Rectal smooth muscle tissue (tissue), 1 donor: ENCODE measurements at regions not wholly inside any gene's neighbourhood (a gene's known extent, or its start where the extent isn't known, plus 50 kb on each side); places are given as distances from the start of the nearest gene placed in this dataset.
"Not testable (repeated sequence)": the region's sequence is repeated elsewhere in the genome, so short reads cannot be mapped to it uniquely, and the experiment has no call there.

Experiments used
- H3K27ac ChIP-seq: one replicate; pipeline ENCODE4 v1.7.0; 2013; ENCODE audit warnings: low read depth, low read length, inconsistent platforms
- H3K27me3 ChIP-seq: one replicate; pipeline ENCODE4 v1.7.0; 2013; ENCODE audit warnings: low read length; ENCODE audit not compliant: control insufficient read depth, insufficient read depth
- H3K36me3 ChIP-seq: one replicate; pipeline ENCODE4 v1.7.0; 2013; ENCODE audit warnings: low read length; ENCODE audit not compliant: control insufficient read depth, insufficient read depth
- H3K4me1 ChIP-seq: one replicate; pipeline ENCODE4 v1.7.0; 2013; ENCODE audit warnings: low read length; ENCODE audit not compliant: control insufficient read depth, insufficient read depth
- H3K4me3 ChIP-seq: one replicate; pipeline ENCODE4 v1.7.0; 2013; ENCODE audit warnings: low read length
- H3K9ac ChIP-seq: one replicate; pipeline ENCODE4 v1.7.0; 2013; ENCODE audit warnings: low read length

- Histone ChIP-seq H3K9ac (no peak overlapping the region), H3K4me3 (no peak overlapping the region), H3K27me3 (no peaks in the 10 kb centered on the region), H3K27ac (no peak overlapping the region), H3K4me1 (no peaks in the 10 kb centered on the region), H3K36me3 (no peaks in the 10 kb centered on the region)
These were observed 154.0 kb downstream of the ABHD5 start for GRCh38 chr3:43844757-43845156.

DNA sequence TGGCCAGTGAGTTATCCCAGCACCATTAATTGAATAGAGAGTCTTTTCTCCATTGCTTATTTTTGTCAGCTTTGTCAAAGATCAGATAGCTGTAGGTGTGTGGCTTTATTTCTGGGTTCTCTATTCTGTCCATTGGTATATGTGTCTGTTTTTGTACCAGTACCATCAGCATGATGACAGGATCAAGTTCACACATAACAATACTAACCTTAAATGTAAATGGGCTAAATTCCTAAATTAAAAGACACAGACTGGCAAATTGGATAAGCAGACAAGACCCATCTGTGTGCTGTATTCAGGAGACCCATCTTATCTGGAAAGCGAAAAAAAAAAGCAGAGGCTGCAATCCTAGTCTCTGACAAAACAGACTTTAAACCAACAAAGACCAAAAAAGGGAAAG is 154.8 kb downstream of the ABHD5 start:
- H3K27ac ChIP-seq, H3K4me1 ChIP-seq, H3K9ac ChIP-seq, H3K4me3 ChIP-seq, H3K27me3 ChIP-seq, H3K36me3 ChIP-seq: not testable (repeated sequence)

- H3K36me3 ChIP-seq: no peaks in the 10 kb centered on the region
- H3K4me3 ChIP-seq: no peak overlapping the region
- no peak overlapping the region for H3K27ac ChIP-seq
- H3K27me3 ChIP-seq: no peaks in the 10 kb centered on the region
- H3K9ac ChIP-seq: no peak overlapping the region
- H3K4me1 ChIP-seq: no peaks in the 10 kb centered on the region
These were observed 161.3 kb downstream of the ABHD5 start for GRCh38 chr3:43852066-43852465.

DNA sequence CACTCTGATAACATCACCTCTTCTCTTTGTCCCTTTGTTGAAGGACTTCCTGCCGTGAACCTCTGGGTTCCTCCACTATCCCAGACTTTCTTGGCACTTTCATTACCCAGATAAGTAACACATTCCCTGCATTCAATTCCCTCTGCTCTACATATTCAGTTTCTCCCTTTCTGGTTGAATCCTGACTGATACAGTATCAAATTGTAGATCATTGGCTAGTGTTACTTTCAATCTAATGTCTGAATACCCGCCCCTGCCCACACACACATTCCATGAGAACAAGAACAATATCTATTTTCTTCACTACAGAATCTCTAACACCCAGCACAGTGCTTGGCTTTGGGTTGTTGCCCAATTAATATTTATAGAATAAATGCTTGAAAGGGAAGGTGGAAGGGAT is 163.5 kb downstream of the ABHD5 start:
- no peaks in the 10 kb centered on the region for H3K36me3 ChIP-seq
- no peak overlapping the region for H3K27ac ChIP-seq
- no peak overlapping the region for H3K9ac ChIP-seq
- H3K27me3 ChIP-seq: no peaks in the 10 kb centered on the region
- H3K4me3 ChIP-seq: no peak overlapping the region
- H3K4me1 ChIP-seq: no peaks in the 10 kb centered on the region

- H3K9ac ChIP-seq: no peak overlapping the region
- H3K27ac ChIP-seq: no peak overlapping the region
- no peaks in the 10 kb centered on the region for H3K36me3 ChIP-seq
- H3K4me3 ChIP-seq: no peak overlapping the region
- peaks cover 3% of the 10 kb centered on the region for H3K27me3 ChIP-seq
- no peaks in the 10 kb centered on the region for H3K4me1 ChIP-seq
These were observed 164.2 kb downstream of the ABHD5 start for GRCh38 chr3:43854916-43855315.

- Histone ChIP-seq H3K9ac (no peak overlapping the region), H3K27ac (no peak overlapping the region), H3K36me3 (no peaks in the 10 kb centered on the region), H3K27me3 (peaks cover 3% of the 10 kb centered on the region), H3K4me3 (no peak overlapping the region), H3K4me1 (no peaks in the 10 kb centered on the region)
These were observed 165.0 kb downstream of the ABHD5 start for GRCh38 chr3:43855674-43856299.

GRCh38 chr3:43856351-43856750 is 165.6 kb downstream of the ABHD5 start:
- Histone ChIP-seq H3K27me3 (peaks cover 3% of the 10 kb centered on the region), H3K4me3 (no peak overlapping the region), H3K4me1 (no peaks in the 10 kb centered on the region), H3K9ac (no peak overlapping the region), H3K36me3 (no peaks in the 10 kb centered on the region), H3K27ac (no peak overlapping the region)

GRCh38 chr3:43856761-43857160 is 166.0 kb downstream of the ABHD5 start:
- H3K4me3 ChIP-seq: no peak overlapping the region
- peaks cover 3% of the 10 kb centered on the region for H3K27me3 ChIP-seq
- no peaks in the 10 kb centered on the region for H3K4me1 ChIP-seq
- H3K27ac ChIP-seq: no peak overlapping the region
- H3K36me3 ChIP-seq: no peaks in the 10 kb centered on the region
- H3K9ac ChIP-seq: no peak overlapping the region

DNA sequence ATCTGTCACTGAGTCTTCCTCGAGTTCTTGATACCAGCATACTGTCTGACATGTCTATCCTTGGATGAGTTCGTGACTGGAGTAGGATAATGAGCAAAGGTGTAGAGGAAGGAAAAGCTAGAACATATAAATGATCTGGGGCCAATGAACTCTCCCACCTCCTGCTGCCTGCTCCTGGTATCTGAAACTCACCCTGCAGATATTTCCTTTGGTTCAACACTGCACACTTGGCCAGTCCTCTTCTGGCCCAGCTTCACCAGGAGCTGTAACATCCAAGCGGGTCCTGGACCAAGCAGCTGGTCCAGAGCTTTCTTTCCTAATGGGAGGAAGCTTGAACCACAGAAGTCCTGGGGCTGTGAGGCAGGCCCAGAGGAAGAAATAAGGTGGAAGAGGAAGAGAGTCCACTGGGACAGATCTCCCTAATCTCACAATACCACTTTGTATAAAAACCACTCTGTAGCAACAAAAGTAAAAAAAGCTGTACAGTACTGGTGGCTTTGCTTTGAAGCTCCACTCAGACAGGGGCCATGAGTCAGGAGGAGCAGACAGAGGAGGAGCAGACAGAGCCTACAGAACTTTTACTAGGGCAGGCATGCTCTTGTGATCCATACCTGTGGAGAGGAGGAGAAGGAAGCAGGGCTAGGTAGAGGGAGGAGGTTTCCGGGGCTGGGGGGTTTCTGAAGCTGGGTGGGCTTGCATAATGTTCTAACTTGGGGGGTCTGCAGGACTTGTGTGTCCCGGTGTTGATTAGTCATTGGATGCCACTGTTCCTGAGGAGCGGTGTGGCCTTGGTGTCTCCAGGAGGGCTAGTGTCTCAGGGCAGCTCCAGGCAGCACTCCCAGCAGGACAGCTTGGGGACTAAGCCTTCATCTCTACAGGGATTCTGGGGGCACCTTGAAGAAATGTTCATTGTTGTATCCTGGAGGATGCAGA is 166.9 kb downstream of the ABHD5 start:
- no peaks in the 10 kb centered on the region for H3K4me1 ChIP-seq
- no peak overlapping the region for H3K4me3 ChIP-seq
- no peak overlapping the region for H3K9ac ChIP-seq
- H3K27ac ChIP-seq: no peak overlapping the region
- no peaks in the 10 kb centered on the region for H3K36me3 ChIP-seq
- H3K27me3 ChIP-seq: peaks cover 3% of the 10 kb centered on the region

DNA sequence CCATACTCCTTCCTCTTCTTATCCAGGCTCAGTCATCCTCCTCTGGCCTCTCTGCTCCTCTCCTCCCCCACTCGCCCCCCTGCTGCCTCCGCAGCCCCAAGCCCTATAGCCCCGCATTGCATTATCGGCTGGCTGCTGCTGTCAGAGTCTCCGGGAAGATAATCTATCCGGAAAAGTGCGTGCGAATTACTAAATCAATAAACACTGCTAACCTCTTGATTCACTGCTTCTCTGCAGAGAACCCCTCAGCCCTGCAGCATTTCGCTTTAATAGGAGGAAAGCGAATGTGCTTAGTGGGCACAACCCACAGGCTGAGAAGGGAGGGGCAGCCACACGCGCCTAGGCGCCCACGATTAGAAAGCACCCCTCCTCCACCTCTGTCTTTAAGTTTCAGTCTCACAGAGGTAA is 167.6 kb downstream of the ABHD5 start:
- Histone ChIP-seq H3K4me3 (no peak overlapping the region), H3K27ac (no peak overlapping the region), H3K4me1 (no peaks in the 10 kb centered on the region), H3K27me3 (peaks cover 3% of the 10 kb centered on the region), H3K9ac (no peak overlapping the region), H3K36me3 (no peaks in the 10 kb centered on the region)

DNA sequence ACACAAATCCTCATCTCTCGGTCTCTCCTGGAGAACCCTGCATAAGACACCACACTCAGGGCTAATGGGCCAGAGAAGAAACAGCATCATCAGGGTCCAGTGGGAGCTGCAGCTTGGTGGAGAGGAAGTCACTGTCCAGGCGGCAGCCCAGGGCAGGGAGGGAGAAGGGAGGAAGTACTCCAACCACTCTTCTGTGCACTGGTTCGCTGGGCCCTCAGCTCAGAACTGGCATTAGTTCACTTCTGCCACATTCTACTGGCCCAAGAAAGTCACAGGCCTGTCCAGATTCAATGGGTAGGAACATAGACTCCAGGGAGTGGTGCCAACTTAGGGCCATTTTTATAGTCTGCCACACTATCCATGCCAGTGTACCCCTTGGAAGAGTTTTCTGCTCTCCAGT is 169.0 kb downstream of the ABHD5 start:
- Histone ChIP-seq H3K9ac (no peak overlapping the region), H3K4me1 (no peaks in the 10 kb centered on the region), H3K27me3 (peaks cover 3% of the 10 kb centered on the region), H3K27ac (no peak overlapping the region), H3K4me3 (no peak overlapping the region), H3K36me3 (no peaks in the 10 kb centered on the region)

- Histone ChIP-seq H3K4me1 (no peaks in the 10 kb centered on the region), H3K9ac (no peak overlapping the region), H3K27me3 (peaks cover 3% of the 10 kb centered on the region), H3K4me3 (no peak overlapping the region), H3K36me3 (no peaks in the 10 kb centered on the region), H3K27ac (no peak overlapping the region)
These were observed 170.9 kb downstream of the ABHD5 start for GRCh38 chr3:43861635-43862034.

GRCh38 chr3:43862470-43862869 is 171.7 kb downstream of the ABHD5 start:
- Histone ChIP-seq H3K4me3 (no peak overlapping the region), H3K27ac (no peak overlapping the region), H3K4me1 (no peaks in the 10 kb centered on the region), H3K9ac (no peak overlapping the region), H3K27me3 (peaks cover 3% of the 10 kb centered on the region), H3K36me3 (no peaks in the 10 kb centered on the region)
